Activated CD8-positive, alpha-beta memory T cell treated with anti-CD3 and anti-CD28 coated beads, Interleukin-2, amount 50 U/mL, for 48 hours (primary cell): ENCODE measurements at regions not wholly inside any gene's neighbourhood (a gene's known extent, or its start where the extent isn't known, plus 50 kb on each side); places are given as distances from the start of the nearest gene placed in this dataset.

ENCODE experiments used
- DNase-seq: peaks from one replicate; pipeline ENCODE4 v3.0.0-alpha.2; 2020

DNA sequence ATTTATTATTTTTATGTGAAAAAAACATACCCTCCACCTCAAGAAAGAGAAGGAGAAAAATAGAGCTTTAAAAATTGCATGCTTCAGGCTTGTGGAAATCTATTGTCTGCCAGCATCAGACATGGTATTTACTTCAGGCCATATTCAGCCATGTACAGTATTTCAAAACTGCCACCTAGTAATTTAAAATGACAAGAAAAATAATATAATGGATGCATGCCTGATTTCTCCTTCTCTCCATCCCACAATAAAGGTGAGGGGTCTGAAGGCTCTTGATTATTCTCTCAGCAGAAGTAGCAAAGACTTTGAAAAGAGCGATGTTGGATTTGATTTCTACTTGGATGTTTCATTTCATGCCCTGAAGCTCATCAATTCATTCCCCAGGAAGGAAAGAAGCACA, 250.7 kb downstream of the TBC1D4 start:
- no peak for DNase-seq

DNA sequence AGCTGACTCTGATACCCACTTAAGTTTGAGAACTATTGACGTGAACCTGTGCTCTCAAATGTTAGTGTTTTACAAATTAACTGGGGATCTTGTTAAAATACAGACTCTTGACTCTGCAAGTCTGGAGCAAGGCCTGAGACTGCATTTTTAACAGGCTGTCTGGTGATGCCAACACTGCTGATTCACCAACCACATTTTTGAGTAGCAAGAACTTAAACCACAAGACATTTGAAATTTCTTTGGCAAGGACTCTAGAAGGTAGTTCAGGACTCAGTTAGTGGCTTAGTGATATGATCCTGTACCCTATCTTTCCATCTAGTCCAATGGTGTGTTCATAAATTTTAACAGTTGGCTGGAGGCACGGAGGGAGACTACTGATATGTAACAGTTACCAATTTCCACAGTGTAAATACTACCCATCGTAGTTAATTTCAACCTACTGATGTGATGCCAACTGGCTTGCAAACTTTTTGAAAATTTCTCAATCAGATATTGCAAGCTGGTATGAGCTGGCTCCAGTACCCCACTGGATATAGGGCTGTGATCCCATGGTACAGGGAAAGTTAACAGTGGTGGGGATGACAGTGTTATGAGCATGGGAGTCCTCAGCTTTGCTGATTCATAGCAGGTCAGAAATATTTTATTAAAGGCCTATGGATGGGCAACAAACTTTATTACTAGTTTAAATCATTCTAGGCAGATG, 255.1 kb downstream of the TBC1D4 start:
- no peak for DNase-seq

DNA sequence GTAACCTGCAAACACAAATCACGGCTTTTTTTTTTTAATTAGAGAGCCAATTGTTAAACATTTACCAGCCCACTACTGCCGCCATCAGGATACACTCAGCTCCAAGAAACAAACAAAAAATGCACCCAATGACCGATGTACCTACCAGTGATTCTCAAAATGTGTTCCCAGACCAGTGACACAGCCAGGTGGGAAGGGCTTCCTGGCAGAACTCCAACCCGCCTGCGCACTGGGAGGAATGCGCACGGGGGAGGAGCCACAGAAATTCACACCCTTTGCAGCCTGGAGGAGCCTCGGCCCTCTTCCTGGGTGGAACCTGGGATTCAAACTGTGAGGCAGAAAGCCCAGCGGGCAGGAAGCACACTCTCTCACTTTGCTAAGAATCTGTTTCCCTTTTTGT, 255.9 kb downstream of the TBC1D4 start:
- no peak for DNase-seq

DNA sequence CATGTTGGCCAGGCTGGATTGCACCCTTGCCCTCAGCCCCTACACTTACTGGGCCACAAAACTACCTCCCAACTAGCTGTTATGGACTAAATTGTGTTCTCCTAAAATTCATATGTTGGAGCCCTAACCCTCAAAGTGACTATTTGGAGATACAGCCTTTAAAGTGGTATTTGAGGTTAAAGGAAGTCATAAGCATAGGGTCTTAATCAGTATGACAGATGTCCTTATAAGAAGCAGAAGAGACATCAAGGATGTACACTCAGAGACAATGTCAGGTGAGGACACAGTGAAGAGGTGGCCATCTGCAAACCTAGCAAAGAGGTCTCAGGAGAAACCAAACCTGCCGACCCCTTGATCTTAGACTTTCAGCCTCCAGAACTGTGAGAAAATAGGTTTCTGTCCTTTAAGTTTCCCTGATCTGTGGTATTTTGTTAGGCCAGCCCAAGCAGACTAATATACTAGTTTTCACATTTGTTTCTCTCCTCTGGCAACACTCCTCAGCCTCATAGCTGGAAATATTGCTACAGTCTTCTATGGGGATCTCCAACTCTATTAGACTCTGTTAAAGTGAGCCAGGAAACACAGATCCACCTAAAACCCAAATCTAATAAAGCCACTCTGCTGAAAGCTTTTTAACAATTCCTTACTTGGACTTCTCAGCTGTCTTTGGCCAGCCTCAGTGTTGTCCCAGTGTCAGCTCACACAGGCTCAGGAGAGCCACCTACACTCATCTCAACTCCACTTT, 256.5 kb downstream of the TBC1D4 start:
- DNase-seq = no peak

DNA sequence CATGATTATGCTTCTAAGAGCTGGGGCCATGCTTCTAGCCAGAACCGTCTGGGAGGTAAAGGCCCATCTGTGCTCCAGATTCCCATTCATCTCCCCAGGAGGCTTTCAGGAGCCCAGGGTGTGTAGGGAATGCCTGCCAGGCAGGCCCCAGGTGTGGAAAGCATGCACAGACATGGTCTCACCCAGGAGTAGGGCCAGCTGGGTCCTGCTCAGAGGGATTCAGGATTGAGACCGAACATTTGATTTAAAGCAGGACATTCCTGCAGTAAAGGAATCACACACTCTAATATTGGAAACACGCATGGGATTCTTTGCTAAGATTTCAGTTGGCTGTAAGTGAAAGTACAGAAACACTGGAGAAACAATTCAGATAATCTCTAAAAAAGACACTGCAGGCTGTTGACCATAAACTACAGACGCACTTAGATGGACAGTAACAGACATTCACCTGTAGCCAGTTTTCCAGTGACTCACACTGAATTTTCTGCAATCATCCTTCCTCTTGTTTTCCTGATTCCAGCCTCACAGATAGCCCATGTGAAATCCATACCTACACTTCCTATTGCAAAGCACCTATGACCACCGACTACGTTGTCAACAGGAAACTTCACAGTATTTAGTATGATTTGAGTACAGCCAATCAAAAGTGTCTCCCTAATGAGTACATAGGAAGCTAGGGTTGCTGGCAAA, 257.8 kb downstream of the TBC1D4 start:
- DNase-seq = no peak

DNA sequence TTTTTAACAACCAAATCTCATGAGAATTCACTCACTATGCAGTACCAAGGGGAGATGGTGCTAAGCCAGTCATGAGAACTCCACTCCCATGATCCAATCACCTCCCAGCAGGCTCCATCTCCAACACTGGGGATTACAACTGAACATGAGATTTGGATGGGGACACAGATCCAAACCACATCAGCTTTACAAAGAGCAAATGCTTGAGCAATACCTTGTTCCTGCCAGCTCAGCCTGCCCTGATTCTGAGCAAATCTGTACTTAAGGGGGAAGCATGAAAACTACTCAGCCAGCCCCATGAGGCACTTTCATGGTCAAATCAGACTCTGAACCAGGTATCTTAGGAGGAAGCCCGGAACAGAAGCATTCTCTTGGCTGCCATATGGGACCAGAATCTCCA, 259.9 kb downstream of the TBC1D4 start:
- DNase-seq = no peak

DNA sequence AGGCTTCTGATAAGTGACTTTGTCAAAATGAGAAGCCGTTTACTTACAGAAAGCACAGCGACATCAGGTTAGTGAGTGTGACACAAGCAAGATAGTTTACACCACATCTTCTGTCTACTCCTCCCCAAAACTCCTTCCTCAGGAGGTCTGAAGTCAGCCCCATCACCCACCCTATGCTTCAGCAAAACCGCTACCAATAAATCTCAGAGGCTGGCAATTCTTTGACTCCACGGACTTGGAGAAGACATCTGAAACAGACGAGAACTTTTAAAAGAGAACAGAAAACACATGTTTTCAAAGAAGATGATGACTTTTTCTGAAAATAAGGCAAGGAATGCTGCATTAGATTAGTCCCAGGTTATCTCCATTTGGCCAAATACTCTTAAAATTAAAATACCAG, 261.1 kb downstream of the TBC1D4 start:
- no peak for DNase-seq

DNA sequence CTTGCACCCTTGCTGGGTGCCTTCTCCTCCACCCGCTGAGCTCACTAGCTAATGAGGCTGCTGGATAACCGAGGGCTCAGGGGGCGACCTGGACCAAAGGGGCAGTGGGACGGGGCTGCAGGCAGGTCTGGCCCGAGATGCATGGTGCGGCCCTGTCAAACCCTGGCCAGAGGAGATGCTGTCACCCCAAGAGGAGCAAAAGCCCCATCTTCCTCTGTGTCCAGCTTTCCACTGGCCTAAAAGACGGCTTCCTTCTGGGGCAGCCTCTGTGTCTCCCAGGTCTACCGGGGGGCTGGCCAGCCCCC, 261.8 kb downstream of the TBC1D4 start:
- no peak for DNase-seq

DNA sequence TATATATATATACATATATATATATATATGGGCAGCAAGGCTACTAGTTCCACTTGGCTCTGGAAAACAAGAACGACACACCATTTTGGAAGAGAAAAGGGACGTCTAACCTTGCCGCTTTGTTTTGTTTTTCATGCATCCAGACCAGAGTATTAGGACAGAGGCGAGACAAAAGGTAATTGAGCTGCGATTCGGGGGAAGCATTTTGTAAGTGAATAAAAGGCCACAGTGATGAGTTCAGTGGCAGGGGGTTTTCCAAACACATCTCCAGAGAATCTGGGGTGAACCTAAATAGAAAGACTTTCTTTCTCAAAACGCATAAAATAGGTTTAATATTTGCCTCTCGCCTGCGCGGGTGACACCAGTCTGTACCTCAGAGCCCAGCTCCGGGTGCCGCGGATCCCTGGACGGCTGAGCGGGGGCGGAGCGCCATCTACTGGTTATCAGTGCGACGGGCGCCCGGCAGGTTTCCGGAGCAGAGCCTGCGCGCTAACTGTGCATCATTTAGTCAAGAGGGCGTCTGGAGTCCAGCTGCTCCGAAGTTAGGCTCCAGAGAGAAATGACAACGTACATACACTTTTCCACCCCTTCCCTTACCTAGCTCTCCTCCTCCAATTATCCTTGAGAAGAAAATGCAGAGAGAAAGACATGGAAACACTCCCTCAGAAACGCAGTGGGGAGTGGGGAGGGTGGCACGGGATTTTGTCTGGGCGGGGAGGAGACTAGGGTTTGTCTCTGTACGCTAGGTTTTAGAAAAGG, 262.3 kb downstream of the TBC1D4 start:
- peak; percentile 96 for DNase-seq

DNA sequence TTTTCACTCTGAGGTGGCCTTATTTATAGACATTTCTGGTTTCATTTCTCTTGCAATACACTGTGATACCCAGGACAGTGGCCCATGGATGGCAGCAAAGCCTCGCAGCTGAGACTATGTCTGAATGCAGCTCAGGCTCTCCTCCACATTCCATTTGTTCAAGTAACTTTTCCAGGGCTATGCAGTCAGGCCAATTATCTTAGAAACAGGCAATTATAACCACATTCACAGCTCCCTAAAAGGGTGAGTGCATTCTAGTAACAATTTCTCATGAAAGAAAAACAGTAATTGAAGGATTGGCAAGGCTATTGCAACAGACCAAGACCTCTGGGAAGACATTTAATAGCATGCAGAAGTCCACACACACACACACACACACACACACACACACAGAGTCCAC, 264.0 kb downstream of the TBC1D4 start:
- no peak for DNase-seq

DNA sequence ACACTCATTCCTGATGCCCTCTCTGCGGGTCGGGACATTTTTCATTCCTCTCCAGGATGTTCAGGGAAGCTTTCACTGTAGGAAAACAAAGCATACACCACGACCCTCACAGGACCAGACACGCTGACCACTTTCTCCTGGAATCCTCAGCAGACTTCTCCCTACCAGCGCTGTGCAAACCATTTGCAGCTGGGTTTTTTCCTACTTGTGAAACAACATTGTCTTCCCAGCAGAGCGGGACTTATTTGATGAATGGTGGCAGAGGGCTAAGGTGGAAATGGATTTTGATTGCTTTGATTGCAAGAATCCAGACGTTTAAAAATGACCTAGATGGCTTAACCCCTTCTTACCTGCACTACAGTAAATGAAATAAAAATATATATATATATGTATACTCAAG, 265.9 kb downstream of the TBC1D4 start:
- no peak for DNase-seq

DNA sequence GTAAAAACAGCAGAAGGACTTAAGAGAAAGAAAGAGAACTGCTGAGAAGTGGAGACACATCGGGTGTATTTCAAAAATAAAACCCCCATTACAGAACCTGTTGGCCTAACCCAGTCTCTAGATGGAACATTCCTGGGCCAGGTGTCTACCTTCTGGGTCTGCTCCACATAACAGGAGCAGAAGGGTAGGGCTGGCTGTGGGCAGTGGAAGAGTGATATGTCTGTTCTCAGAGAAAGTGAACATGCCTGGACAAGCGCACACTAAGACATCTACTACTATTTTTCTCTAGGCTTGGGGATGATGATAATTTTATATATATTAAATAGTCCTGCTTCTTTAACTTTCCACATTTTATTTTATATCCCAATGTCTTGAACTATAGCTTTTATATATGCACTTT, 267.1 kb downstream of the TBC1D4 start:
- no peak for DNase-seq

DNA sequence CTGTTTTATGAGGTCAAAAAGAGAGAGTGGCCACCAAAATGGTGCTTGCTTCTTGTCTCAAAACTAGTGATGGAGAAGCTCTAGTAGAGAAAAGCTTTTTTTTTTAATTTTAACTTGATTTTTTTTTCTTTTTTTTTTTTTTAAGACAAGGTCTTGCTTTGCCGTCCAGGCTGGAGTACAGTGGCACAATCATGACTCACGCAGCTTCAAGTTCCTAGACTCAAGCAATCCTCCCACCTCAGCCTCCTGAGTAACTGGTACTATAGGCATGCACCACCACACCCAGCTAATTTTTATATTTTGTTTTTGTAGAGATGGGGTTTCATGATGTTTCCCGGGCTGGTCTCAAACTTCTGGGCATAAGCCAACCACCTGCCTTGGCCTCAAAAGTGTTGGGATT, 279.0 kb downstream of the TBC1D4 start:
- DNase-seq = no peak

DNA sequence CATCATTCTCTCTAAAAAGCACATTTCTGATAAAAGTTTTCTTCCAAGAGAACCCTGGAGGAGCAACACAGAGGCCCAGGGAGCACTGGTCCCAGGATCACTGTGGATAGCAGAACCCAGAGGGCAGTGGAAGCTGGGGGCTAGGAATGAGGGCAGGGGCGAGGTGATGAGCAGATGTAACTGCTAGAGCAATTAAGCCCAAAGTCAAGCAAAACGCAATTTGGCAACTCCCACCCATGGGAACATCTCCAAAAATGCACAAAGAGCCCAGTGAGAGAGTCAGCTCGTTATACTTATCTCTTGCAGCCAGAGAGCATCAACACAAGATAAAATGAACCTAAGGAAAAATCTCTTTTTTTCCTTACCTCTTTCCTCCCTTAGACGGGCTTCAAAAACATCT, 284.2 kb downstream of the TBC1D4 start:
- no peak for DNase-seq

DNA sequence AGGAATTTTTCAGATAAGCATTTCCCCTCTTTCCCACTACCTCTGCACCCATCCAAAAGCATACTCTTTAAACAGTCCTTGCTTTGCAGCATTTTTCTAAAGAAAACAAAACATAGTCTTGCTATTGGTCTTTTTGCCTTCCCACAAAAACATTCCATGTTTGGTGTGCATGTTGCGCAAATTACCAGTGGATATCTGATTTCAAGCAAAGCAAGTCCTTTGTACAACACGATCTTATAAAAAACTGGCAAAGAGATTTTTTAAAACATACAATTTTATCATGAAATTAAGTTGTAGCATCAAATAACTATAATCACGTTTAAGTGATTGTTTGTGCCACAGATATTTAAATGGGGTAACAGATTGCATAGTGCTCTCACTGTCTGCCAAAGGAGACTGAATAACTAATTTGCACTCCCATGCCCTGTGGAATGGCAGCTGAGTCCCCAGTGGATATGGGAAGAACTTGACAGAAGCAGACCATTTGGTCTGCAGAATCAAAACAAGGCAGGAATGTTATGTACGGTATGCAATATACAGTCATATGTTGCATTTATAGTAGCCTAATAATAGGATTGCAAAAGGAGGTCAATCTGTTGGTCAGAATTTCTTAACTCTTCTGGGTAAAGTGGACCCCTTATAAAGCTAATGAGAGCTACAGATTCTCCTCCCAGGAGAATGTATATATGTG, 285.7 kb downstream of the TBC1D4 start:
- DNase-seq = no peak

DNA sequence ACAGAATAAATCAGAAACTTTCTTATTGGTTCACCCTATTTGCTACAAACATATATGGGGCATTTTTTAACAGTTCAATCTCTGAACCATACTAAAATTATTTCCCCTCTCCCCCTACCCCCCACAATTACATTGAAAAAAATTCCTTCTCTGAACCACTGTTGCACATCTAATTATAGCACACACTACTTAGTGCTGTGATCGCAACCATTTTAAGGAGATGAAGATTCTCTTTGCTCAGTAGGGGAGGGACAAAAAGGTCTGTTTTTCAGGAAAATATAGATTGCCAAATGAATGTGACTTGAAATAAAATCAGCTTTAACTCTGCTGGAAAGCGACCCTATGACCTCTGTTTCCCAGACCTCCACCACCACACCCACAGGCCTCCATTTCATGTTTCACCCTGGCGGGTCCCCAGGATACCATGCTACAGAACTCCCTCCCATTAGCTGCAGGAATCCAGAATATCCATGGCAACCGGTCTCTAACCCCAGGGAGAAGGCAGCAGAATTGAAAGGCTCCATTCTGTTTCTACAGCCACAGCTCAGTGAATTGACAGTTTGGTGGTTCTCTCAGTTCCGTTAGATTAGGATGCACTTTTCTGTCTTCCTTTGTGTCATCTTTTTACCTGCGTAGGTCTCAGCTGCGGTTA, 286.3 kb downstream of the TBC1D4 start:
- no peak for DNase-seq

DNA sequence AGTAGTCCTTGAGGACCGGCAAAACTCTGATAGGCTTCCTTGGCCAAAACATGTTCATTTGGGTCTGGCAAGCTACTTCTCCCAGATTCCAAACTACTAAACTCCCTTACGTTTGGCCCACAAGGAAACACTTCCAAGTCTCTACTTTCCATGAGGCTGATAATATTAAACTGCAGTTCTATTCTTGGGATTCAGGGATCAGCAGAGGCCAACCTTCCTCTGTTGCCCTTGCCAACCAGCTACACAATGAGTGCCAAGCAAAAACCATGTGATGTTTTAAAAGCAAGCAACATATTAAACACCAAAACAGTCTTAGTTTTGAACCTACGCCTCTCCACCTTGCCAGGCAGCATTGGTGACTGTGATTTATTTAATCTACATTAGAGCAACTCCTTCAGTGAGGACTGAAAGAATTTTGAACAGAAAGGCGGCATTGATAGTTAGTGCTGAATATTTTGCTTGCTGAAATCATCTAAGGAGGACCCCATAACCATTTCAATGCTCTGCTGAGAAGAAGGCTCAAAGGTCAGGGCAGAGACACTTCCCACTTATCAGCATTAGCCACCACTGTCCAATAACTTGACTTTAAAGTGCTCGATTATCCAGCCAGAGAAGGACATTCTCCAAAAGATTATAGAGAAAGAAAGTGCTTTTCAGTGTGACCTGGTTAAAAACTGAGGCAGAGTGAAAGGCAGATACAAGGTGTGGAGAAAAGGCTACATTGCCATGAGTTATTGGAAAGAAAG, 287.1 kb downstream of the TBC1D4 start:
- no peak for DNase-seq

DNA sequence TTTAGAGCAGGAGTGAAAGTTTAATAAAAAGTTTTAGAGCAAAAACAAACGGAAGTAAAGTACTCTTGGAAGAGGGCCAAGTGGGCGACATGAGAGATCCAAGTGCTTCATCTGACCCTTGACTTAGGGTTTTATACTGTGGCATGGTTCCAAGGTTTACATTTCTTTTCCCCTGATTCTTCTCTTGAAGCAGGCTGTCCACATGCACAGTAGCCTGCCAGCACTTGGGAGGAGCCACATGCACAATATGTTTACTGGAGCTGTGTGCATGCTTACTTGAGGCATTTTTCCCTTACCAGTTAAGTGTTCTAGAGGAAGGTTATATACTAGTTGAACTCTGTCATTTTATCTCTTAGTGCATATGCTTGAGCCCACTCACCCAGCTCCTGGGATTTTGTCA, 295.6 kb downstream of the TBC1D4 start:
- DNase-seq = no peak

DNA sequence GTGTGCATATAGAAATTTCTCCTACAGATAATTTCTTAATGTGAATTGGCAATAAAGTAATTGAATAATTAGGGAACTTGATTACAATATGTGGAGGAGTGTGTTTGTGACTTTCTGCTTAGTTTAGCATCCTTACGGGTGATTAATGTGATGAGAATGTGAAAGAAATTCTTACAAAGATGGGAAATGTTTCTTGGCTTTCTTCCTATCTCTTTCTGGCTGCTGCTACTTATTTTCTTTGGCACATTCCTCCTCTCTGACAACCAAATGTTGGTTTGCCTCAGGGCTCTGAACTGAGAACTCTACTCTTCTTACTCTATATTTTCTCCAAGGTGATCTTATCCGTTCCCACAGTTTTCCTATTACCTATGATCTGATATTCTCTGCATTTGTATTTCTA, 300.1 kb downstream of the TBC1D4 start:
- DNase-seq = no peak

DNA sequence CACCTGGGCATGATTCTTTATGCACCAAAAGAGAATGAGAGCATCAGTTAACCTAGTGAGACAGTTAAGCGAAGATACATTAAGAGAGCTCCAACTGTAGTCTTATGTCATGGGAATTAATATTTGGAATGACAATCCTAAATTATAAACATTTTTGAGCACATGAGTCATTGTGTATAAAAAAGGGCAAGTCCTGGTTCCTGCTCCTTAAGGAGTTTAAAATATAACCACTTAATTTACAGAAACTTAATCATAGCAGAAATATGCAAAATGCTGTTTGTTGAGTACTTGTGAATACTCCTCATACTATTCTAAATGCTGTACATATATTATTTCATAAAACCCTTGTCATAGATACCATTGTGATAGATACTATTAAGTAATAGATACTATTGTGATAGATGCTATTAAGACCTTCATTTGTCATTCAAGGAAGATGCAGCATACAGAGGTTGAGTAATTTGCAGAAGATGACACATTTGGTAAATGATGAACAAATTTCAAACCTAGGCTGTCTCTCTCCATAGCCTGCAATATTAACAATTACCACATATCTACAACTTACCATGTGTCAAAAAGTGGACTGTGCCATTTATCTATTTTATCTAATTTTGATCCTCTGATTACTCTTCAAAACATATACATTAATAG, 301.0 kb downstream of the TBC1D4 start:
- DNase-seq = no peak

DNA sequence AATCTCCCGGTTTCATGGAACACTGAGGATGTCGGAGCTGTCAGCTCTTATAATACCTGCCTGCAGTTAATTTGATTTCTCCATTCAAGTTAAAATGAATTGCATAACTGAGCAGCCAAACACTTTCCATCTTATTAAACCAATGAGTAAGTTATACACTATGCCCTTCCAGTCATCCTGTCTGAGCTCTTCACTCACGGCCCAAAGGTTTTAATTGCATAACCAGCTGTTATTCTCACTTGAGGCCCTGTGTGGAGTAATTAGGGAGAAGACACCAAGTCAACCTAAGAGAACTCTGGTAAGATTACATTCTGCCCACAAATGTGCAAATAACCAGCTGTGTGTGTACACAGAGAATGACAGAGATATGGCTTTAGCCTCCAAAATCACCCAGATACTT, 303.5 kb downstream of the TBC1D4 start:
- no peak for DNase-seq
